Endothelial cell of umbilical vein (primary cell): ENCODE measurements at regions not wholly inside any gene's neighbourhood (a gene's known extent, or its start where the extent isn't known, plus 50 kb on each side); places are given as distances from the start of the nearest gene placed in this dataset.

Experiments
- BruUV-seq: library from RNA; stranded (reverse); fragments of 400-500 nt; replicated peaks from 2 replicates; lab custom pipeline; 2021; lab: Mats Ljungman, UMichigan
- CTCF ChIA-PET: fragments of 300-600, 350-600 bp; sonication (Branson Sonifier 250); formaldehyde crosslinking; loops from one replicate; lab custom pipeline; 2021; ENCODE audit warnings: antibody characterized with exemption, inconsistent platforms; lab: Charles Lee
- POLR2A ChIA-PET: fragments of 300-600, 350-600 bp; sonication (Branson Sonifier 250); formaldehyde crosslinking; loops from one replicate; lab custom pipeline; 2021; ENCODE audit warnings: antibody characterized with exemption, inconsistent platforms; lab: Charles Lee
- DNase-seq: peaks from one replicate; pipeline ENCODE4 v3.0.0-alpha.2; 2011; ENCODE audit warnings: low read depth, low spot score
- FAIRE-seq: peaks from 2 replicates; lab custom pipeline; 2011; peaks lifted over from hg19 to GRCh38; lab: Jason Lieb, UNC
- H2AFZ ChIP-seq: 2 replicates; pipeline ENCODE4 v1.6.0; 2012; ENCODE audit warnings: low read depth, low read length, control low read depth, inconsistent platforms
- H3K27ac ChIP-seq: 2 replicates; pipeline ENCODE4 v1.5.1; 2011; ENCODE audit warnings: low read depth, mild to moderate bottlenecking, control low read depth, low read length, moderate library complexity; ENCODE audit not compliant: insufficient read depth
- H3K27me3 ChIP-seq, 2 experiments: 2 replicates each; pipeline versions ENCODE4 v1.6.0 to v1.6.1; 2011; ENCODE audit warnings: low read length in 2 of 2, mixed read lengths in 1 of 2; ENCODE audit not compliant: control insufficient read depth in 2 of 2, insufficient read depth in 2 of 2
- H3K36me3 ChIP-seq, 2 experiments: 2 replicates in 1 of 2; 3 replicates in 1 of 2; pipeline ENCODE4 v1.5.1; 2011; ENCODE audit warnings: low read length in 2 of 2, mild to moderate bottlenecking in 1 of 2, moderate library complexity in 1 of 2; ENCODE audit not compliant: control insufficient read depth in 2 of 2, insufficient read depth in 2 of 2; ENCODE audit errors: extremely low read depth in 1 of 2
- H3K4me1 ChIP-seq: 3 replicates; pipeline ENCODE4 v1.5.1; 2011; ENCODE audit warnings: mild to moderate bottlenecking, low read length; ENCODE audit not compliant: control insufficient read depth, insufficient read depth; ENCODE audit errors: extremely low read depth
- H3K4me2 ChIP-seq: 2 replicates; pipeline ENCODE4 v1.6.1; 2011; ENCODE audit warnings: low read length, control low read depth, mixed read lengths; ENCODE audit not compliant: insufficient read depth
- H3K4me3 ChIP-seq, 3 experiments: fragments of 200-600 bp in 1 of 3; sonication (generic), shearing (Covaris generic) in 1 of 3; replicated peaks in 1 of 3; 2 replicates each; pipeline ENCODE4 v1.5.1; 2011 to 2016; ENCODE audit warnings: control low read depth in 3 of 3, low read length in 3 of 3, mild to moderate bottlenecking in 2 of 3, inconsistent platforms in 1 of 3, low read depth in 1 of 3, moderate library complexity in 1 of 3; ENCODE audit not compliant: insufficient read depth in 1 of 3
- H3K79me2 ChIP-seq: 2 replicates; pipeline ENCODE4 v1.6.0; 2012; ENCODE audit warnings: low read length, inconsistent platforms; ENCODE audit not compliant: control insufficient read depth, insufficient read depth
- H3K9ac ChIP-seq: replicated peaks from 2 replicates; pipeline ENCODE3; 2011; ENCODE audit warnings: low read length, control low read depth; ENCODE audit not compliant: insufficient read depth; ENCODE audit errors: extremely low read depth
- H3K9me1 ChIP-seq: replicated peaks from 3 replicates; pipeline ENCODE4 v1.6.0; 2011; ENCODE audit warnings: mild to moderate bottlenecking, low read length; ENCODE audit not compliant: control insufficient read depth, insufficient read depth; ENCODE audit errors: extremely low read depth
- H3K9me3 ChIP-seq: replicated peaks from 2 replicates; pipeline ENCODE4 v1.5.1; 2012; ENCODE audit warnings: low read length, inconsistent platforms; ENCODE audit not compliant: control insufficient read depth, insufficient read depth
- H4K20me1 ChIP-seq: replicated peaks from 2 replicates; pipeline ENCODE3; 2011; ENCODE audit warnings: mild to moderate bottlenecking, low read length; ENCODE audit not compliant: control insufficient read depth, insufficient read depth; ENCODE audit errors: extremely low read depth
- EZH2 ChIP-seq: IDR thresholded peaks from 2 replicates; pipeline ENCODE4 v1.6.1; 2012; ENCODE audit warnings: borderline replicate concordance, low read depth, mild to moderate bottlenecking, moderate library complexity, low read length, inconsistent platforms; ENCODE audit not compliant: severe bottlenecking
- FOS ChIP-seq: IDR thresholded peaks from 2 replicates; pipeline ENCODE4 v1.6.1; 2011; ENCODE audit warnings: mild to moderate bottlenecking, low read length, moderate library complexity, borderline replicate concordance; ENCODE audit not compliant: insufficient read depth
- GATA2 ChIP-seq: IDR thresholded peaks from 2 replicates; pipeline ENCODE4 v1.7.0; 2011; ENCODE audit warnings: low read depth, mild to moderate bottlenecking, moderate library complexity, mixed read lengths, low read length; ENCODE audit not compliant: insufficient read length, insufficient read depth
- JUN ChIP-seq: IDR thresholded peaks from 2 replicates; pipeline ENCODE4 v1.6.1; 2011; ENCODE audit warnings: borderline replicate concordance, low read depth; ENCODE audit not compliant: insufficient read length, insufficient read depth
- MYC ChIP-seq: IDR thresholded peaks from one replicate; pipeline ENCODE4 v1.6.1; 2011; ENCODE audit warnings: mild to moderate bottlenecking, low read depth, low read length
- POLR2A ChIP-seq: IDR thresholded peaks from 2 replicates; pipeline ENCODE4 v1.6.1; 2012; ENCODE audit warnings: low read depth, mild to moderate bottlenecking, control low read depth, low read length
- POLR2AphosphoS5 ChIP-seq: IDR thresholded peaks from 2 replicates; pipeline ENCODE4 v1.6.1; 2012; ENCODE audit warnings: low read depth, mild to moderate bottlenecking, control low read depth, low read length, moderate library complexity; ENCODE audit not compliant: insufficient read depth
- dilution Hi-C: fragments of 300-500 bp; cut with MboI; formaldehyde crosslinking; loops from one replicate; pipeline ENCODE4 v1.15.0; 2019; ENCODE audit warnings: low sequenced_read_pairs; ENCODE audit not compliant: extremely low pct_ligation_motif_present
- intact Hi-C: fragments of 100-400 bp; cut with micrococcal nuclease; formaldehyde crosslinking; loops from one replicate; pipeline ENCODE4 v1.10.0; 2022
- TF ChIP-seq, protein P1 (sequence below): IDR thresholded peaks from 2 replicates; pipeline ENCODE4 v1.6.1; 2011; ENCODE audit not compliant: insufficient read depth, insufficient read length
- TF ChIP-seq, protein P2 (sequence below), 2 donors: IDR thresholded peaks; 1 replicate in 1 of 2; 2 replicates in 1 of 2; pipeline ENCODE4 v1.5.1; 2011; ENCODE audit warnings: low read length in 2 of 2, mild to moderate bottlenecking in 2 of 2, moderate library complexity in 2 of 2, control low read depth in 1 of 2, inconsistent platforms in 1 of 2, low read depth in 1 of 2; ENCODE audit not compliant: insufficient read depth in 1 of 2; ENCODE audit errors: extremely low read depth in 1 of 2

DNA sequence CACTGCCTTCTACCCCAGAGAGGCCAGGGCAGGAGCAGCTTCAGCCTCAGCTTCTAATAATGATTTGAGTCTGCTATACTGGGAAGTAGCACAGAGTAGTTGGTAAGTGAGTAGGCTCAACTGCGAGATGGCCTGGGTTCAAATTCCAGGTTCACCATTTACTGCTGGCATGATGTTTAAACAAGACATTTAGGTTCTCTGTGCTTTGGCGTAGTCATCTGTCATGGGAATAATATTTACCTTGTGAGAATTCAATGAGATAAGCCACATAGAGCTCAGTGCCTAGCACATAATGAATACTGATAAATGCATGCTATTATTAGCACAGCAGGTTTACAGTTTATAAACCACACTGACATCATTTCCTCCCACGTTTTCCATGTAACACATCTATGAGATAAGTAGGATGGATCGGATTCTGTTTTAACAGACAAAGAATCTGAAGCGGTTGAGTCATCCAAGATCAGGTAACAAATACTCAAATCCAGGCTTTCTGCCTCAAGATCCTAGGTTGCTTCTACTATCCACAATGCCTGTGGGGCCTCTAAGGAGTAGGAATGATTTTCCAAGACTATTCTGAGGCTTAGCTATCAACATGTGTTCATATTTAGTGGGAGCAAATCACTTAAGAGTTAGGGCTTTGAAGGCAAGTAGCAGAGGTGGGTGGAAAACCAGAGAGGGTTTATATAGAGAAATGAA lies 72.9 kb upstream of the DTNBP1 start:
- no peak overlapping the region for H2AFZ ChIP-seq
- no peak for TF ChIP-seq JUN
- no peak for TF ChIP-seq MYC
- TF ChIP-seq, protein P1, sequence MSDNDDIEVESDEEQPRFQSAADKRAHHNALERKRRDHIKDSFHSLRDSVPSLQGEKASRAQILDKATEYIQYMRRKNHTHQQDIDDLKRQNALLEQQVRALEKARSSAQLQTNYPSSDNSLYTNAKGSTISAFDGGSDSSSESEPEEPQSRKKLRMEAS = no peak
- TF ChIP-seq POLR2AphosphoS5 = no peak
- no peak for TF ChIP-seq POLR2A
- no peak for TF ChIP-seq FOS
- TF ChIP-seq GATA2 = no peak
- TF ChIP-seq, protein P2, sequence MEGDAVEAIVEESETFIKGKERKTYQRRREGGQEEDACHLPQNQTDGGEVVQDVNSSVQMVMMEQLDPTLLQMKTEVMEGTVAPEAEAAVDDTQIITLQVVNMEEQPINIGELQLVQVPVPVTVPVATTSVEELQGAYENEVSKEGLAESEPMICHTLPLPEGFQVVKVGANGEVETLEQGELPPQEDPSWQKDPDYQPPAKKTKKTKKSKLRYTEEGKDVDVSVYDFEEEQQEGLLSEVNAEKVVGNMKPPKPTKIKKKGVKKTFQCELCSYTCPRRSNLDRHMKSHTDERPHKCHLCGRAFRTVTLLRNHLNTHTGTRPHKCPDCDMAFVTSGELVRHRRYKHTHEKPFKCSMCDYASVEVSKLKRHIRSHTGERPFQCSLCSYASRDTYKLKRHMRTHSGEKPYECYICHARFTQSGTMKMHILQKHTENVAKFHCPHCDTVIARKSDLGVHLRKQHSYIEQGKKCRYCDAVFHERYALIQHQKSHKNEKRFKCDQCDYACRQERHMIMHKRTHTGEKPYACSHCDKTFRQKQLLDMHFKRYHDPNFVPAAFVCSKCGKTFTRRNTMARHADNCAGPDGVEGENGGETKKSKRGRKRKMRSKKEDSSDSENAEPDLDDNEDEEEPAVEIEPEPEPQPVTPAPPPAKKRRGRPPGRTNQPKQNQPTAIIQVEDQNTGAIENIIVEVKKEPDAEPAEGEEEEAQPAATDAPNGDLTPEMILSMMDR (IDR thresholded peaks at IDR 0.05; ENCODE audit: extremely low read depth in 1 of 2, insufficient read depth in 1 of 2, low read depth in 1 of 2, low read length in 2 of 2) = no peak
- TF ChIP-seq EZH2 = no peak
- no peak overlapping the region for H3K4me2 ChIP-seq
- H3K9me1 ChIP-seq = no peaks in the 10 kb centered on the region
- peaks cover 0 to 1% of the 10 kb centered on the region in 2 experiments for H3K27me3 ChIP-seq
- no peak overlapping the region for H3K4me3 ChIP-seq
- H3K36me3 ChIP-seq = no peaks in the 10 kb centered on the region
- ChIA-PET POLR2A (no interaction called here), CTCF (interaction anchor here (0.7 kb wide), 1 partner anchor 29 kb away, joined by 3 read pairs; no protein-coding TSS in a partner anchor)
- intact Hi-C loops (no loop called here), dilution Hi-C loops (no loop called here)
- DNase-seq (no peak), FAIRE-seq (no peak)
- no peaks in the 10 kb centered on the region for H3K79me2 ChIP-seq
- H3K9ac ChIP-seq = no peak overlapping the region
- H4K20me1 ChIP-seq = no peaks in the 10 kb centered on the region
- no peaks in the 10 kb centered on the region for H3K9me3 ChIP-seq
- no peaks in the 10 kb centered on the region for H3K4me1 ChIP-seq
- BruUV-seq = no TSS peak
- H3K27ac ChIP-seq = no peak overlapping the region
